Activated naive CD8-positive, alpha-beta T cell treated with anti-CD3 and anti-CD28 coated beads, Interleukin-2, amount 50 U/mL, for 24 hours (primary cell): ENCODE measurements at regions not wholly inside any gene's neighbourhood (a gene's known extent, or its start where the extent isn't known, plus 50 kb on each side); places are given as distances from the start of the nearest gene placed in this dataset.

Experiments used
- ATAC-seq: fragments of 150-1000 bp; cut with Tn5 transposase; one replicate; pipeline ENCODE4 v1.10.0; 2021
- DNase-seq: peaks from one replicate; pipeline ENCODE4 v3.0.0; 2021
- H3K27ac Mint-ChIP-seq: one replicate; pipeline ENCODE4 v1.8.0; 2021; ENCODE audit warnings: mild to moderate bottlenecking, mixed read lengths
- H3K27me3 Mint-ChIP-seq: one replicate; pipeline ENCODE4 v1.8.0; 2021; ENCODE audit warnings: mixed read lengths
- H3K36me3 Mint-ChIP-seq: one replicate; pipeline ENCODE4 v1.8.0; 2021; ENCODE audit warnings: low read depth, mixed read lengths
- H3K4me1 Mint-ChIP-seq: one replicate; pipeline ENCODE4 v1.8.0; 2021; ENCODE audit warnings: mixed read lengths
- H3K4me3 Mint-ChIP-seq: one replicate; pipeline ENCODE4 v1.8.0; 2021; ENCODE audit warnings: mild to moderate bottlenecking, moderate library complexity, mixed read lengths
- H3K9me3 Mint-ChIP-seq: one replicate; pipeline ENCODE4 v1.8.0; 2021; ENCODE audit warnings: mixed read lengths

- H3K27ac Mint-ChIP-seq: no peak overlapping the region
- no peaks in the 10 kb centered on the region for H3K9me3 Mint-ChIP-seq
- H3K4me3 Mint-ChIP-seq: no peak overlapping the region
- ATAC-seq: no peak
- no peak for DNase-seq
- H3K36me3 Mint-ChIP-seq: no peaks in the 10 kb centered on the region
- no peaks in the 10 kb centered on the region for H3K4me1 Mint-ChIP-seq
- H3K27me3 Mint-ChIP-seq: no peaks in the 10 kb centered on the region
These were observed 152.2 kb upstream of the NCKAP5 start for GRCh38 chr2:133720429-133720828.

GRCh38 chr2:133721118-133721517 is 152.9 kb upstream of the NCKAP5 start:
- Mint-ChIP-seq H3K27ac (no peak overlapping the region), H3K4me1 (no peaks in the 10 kb centered on the region), H3K4me3 (no peak overlapping the region), H3K9me3 (no peaks in the 10 kb centered on the region), H3K27me3 (no peaks in the 10 kb centered on the region), H3K36me3 (no peaks in the 10 kb centered on the region)
- DNase-seq (no peak), ATAC-seq (no peak)

- DNase-seq (no peak), ATAC-seq (no peak)
- no peak overlapping the region for H3K4me3 Mint-ChIP-seq
- H3K4me1 Mint-ChIP-seq: no peaks in the 10 kb centered on the region
- no peak overlapping the region for H3K27ac Mint-ChIP-seq
- no peaks in the 10 kb centered on the region for H3K36me3 Mint-ChIP-seq
- no peaks in the 10 kb centered on the region for H3K27me3 Mint-ChIP-seq
- H3K9me3 Mint-ChIP-seq: no peaks in the 10 kb centered on the region
These were observed 154.9 kb upstream of the NCKAP5 start for GRCh38 chr2:133723133-133723532.

- H3K27me3 Mint-ChIP-seq: no peaks in the 10 kb centered on the region
These were observed 158.7 kb upstream of the NCKAP5 start for GRCh38 chr2:133726973-133727372.

GRCh38 chr2:133732059-133732458 is 163.8 kb upstream of the NCKAP5 start:
- Mint-ChIP-seq H3K36me3 (no peaks in the 10 kb centered on the region), H3K27ac (no peak overlapping the region), H3K4me1 (no peaks in the 10 kb centered on the region), H3K27me3 (no peaks in the 10 kb centered on the region), H3K9me3 (peaks cover 3% of the 10 kb centered on the region), H3K4me3 (no peak overlapping the region)
- ATAC-seq: no peak
- no peak for DNase-seq

More at GRCh38 chr2:133726973-133727372, 158.7 kb upstream of the NCKAP5 start:
- Mint-ChIP-seq H3K36me3 (no peaks in the 10 kb centered on the region), H3K27ac (no peak overlapping the region), H3K4me1 (no peaks in the 10 kb centered on the region), H3K4me3 (no peak overlapping the region), H3K9me3 (no peaks in the 10 kb centered on the region)
- no peak for DNase-seq
- no peak for ATAC-seq

- H3K27me3 Mint-ChIP-seq: no peaks in the 10 kb centered on the region
These were observed 165.0 kb upstream of the NCKAP5 start for GRCh38 chr2:133732982-133733900.

GRCh38 chr2:133733901-133734255 is 165.6 kb upstream of the NCKAP5 start:
- no peak for DNase-seq
- Mint-ChIP-seq H3K27ac (no peak overlapping the region), H3K27me3 (no peaks in the 10 kb centered on the region), H3K4me1 (no peaks in the 10 kb centered on the region), H3K36me3 (no peaks in the 10 kb centered on the region), H3K9me3 (peaks cover 3% of the 10 kb centered on the region), H3K4me3 (no peak overlapping the region)
- ATAC-seq: no peak

More at GRCh38 chr2:133732982-133733900, 165.0 kb upstream of the NCKAP5 start:
- Mint-ChIP-seq H3K27ac (no peak overlapping the region), H3K4me1 (no peaks in the 10 kb centered on the region), H3K36me3 (no peaks in the 10 kb centered on the region), H3K9me3 (peaks cover 3% of the 10 kb centered on the region), H3K4me3 (no peak overlapping the region)
- DNase-seq: no peak
- no peak for ATAC-seq

- DNase-seq (no peak), ATAC-seq (no peak)
- no peak overlapping the region for H3K27ac Mint-ChIP-seq
- H3K4me3 Mint-ChIP-seq: no peak overlapping the region
- no peaks in the 10 kb centered on the region for H3K4me1 Mint-ChIP-seq
- no peaks in the 10 kb centered on the region for H3K36me3 Mint-ChIP-seq
- no peaks in the 10 kb centered on the region for H3K27me3 Mint-ChIP-seq
- peaks cover 3% of the 10 kb centered on the region for H3K9me3 Mint-ChIP-seq
These were observed 166.6 kb upstream of the NCKAP5 start for GRCh38 chr2:133734716-133735495.

- H3K36me3 Mint-ChIP-seq: no peaks in the 10 kb centered on the region
- ATAC-seq (no peak), DNase-seq (no peak)
- no peaks in the 10 kb centered on the region for H3K4me1 Mint-ChIP-seq
- no peak overlapping the region for H3K27ac Mint-ChIP-seq
- peaks cover 3% of the 10 kb centered on the region for H3K9me3 Mint-ChIP-seq
- H3K4me3 Mint-ChIP-seq: no peak overlapping the region
- no peaks in the 10 kb centered on the region for H3K27me3 Mint-ChIP-seq
These were observed 168.4 kb upstream of the NCKAP5 start for GRCh38 chr2:133736674-133737073.

- DNase-seq (no peak), ATAC-seq (no peak)
- Mint-ChIP-seq H3K27me3 (no peaks in the 10 kb centered on the region), H3K4me1 (no peaks in the 10 kb centered on the region), H3K4me3 (no peak overlapping the region), H3K27ac (no peak overlapping the region), H3K9me3 (peaks cover 4% of the 10 kb centered on the region), H3K36me3 (no peaks in the 10 kb centered on the region)
These were observed 169.2 kb upstream of the NCKAP5 start for GRCh38 chr2:133737242-133737993.

GRCh38 chr2:133739039-133739438 is 170.8 kb upstream of the NCKAP5 start:
- H3K4me3 Mint-ChIP-seq: no peak overlapping the region
- no peaks in the 10 kb centered on the region for H3K4me1 Mint-ChIP-seq
- no peak overlapping the region for H3K27ac Mint-ChIP-seq
- H3K36me3 Mint-ChIP-seq: no peaks in the 10 kb centered on the region
- peaks cover 6% of the 10 kb centered on the region for H3K9me3 Mint-ChIP-seq
- ATAC-seq (no peak), DNase-seq (no peak)
- H3K27me3 Mint-ChIP-seq: peaks cover 6% of the 10 kb centered on the region

- ATAC-seq (no peak), DNase-seq (no peak)
- Mint-ChIP-seq H3K36me3 (no peaks in the 10 kb centered on the region), H3K27me3 (peaks cover 6% of the 10 kb centered on the region), H3K4me1 (no peaks in the 10 kb centered on the region), H3K27ac (no peak overlapping the region), H3K4me3 (no peak overlapping the region), H3K9me3 (peaks cover 6% of the 10 kb centered on the region)
These were observed 172.2 kb upstream of the NCKAP5 start for GRCh38 chr2:133740500-133740899.

- no peaks in the 10 kb centered on the region for H3K9me3 Mint-ChIP-seq
- ATAC-seq: no peak
- DNase-seq: no peak
- H3K4me1 Mint-ChIP-seq: no peaks in the 10 kb centered on the region
- H3K4me3 Mint-ChIP-seq: no peak overlapping the region
- no peaks in the 10 kb centered on the region for H3K36me3 Mint-ChIP-seq
- H3K27ac Mint-ChIP-seq: no peak overlapping the region
- peaks cover 2% of the 10 kb centered on the region for H3K27me3 Mint-ChIP-seq
These were observed 179.9 kb upstream of the NCKAP5 start for GRCh38 chr2:133748007-133748700.

GRCh38 chr2:133753665-133754064 is 185.4 kb upstream of the NCKAP5 start:
- Mint-ChIP-seq H3K4me1 (no peaks in the 10 kb centered on the region), H3K27ac (no peak overlapping the region), H3K4me3 (no peak overlapping the region), H3K27me3 (no peaks in the 10 kb centered on the region), H3K36me3 (no peaks in the 10 kb centered on the region), H3K9me3 (no peaks in the 10 kb centered on the region)
- no peak for ATAC-seq
- DNase-seq: no peak
